Limb (tissue), 2 donors: ENCODE measurements at regions not wholly inside any gene's neighbourhood (a gene's known extent, or its start where the extent isn't known, plus 50 kb on each side); places are given as distances from the start of the nearest gene placed in this dataset.

Experiments used
- DNase-seq, 2 donors: peaks; one replicate each; pipeline ENCODE4 v3.0.0-alpha.2; 2016; ENCODE audit errors: extremely low spot score in 2 of 2

DNA sequence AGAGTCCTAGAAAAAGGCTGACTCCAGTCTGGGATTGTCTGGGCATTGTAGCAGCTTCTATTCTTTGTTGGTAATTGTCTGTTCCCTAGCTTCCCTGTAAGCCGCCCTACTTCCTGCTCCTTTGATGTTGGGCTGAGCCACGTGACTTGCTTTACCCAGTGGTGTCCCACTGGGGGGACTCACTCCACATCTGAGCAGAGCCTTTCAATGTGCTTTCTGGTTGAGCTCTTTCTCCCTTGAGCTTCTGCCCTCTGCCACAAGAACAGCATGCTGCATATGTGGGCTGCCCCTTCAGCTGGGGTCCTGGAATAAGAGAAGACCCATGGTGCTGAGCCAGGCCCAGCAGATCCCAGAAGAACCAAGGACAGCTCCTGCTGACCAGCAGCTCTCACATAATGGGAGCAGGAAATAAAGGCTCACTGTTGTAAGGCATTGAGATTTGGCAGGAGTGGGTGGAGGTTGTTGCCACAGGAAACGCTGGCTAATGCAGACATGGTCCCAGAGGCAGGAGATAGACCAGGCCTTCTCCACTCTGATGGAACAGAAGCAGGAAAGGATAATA is 276.3 kb upstream of the GJB5 start:
- DNase-seq: no peak

DNA sequence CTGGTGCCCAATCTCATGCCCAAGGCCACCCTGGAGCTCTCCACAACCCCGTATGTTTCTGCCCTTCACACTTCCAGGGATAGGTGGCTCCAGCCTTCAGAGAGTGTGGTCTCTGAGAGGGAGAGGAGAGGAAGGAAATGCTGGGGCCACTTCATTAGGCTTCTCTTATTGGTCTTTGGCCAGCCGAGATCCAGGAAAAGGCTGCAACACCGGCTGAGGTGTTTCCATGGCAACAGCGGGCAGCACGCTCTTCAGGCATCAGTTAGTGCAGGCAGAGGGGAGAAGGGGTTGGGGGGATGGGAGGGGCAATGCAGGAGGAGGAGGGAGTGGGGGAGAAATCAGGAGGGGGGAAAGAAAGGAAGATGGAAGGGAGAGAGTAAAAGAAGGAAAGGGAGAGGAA is 275.1 kb upstream of the GJB5 start:
- DNase-seq: peak in 1 of 2 donors; percentile 44

DNA sequence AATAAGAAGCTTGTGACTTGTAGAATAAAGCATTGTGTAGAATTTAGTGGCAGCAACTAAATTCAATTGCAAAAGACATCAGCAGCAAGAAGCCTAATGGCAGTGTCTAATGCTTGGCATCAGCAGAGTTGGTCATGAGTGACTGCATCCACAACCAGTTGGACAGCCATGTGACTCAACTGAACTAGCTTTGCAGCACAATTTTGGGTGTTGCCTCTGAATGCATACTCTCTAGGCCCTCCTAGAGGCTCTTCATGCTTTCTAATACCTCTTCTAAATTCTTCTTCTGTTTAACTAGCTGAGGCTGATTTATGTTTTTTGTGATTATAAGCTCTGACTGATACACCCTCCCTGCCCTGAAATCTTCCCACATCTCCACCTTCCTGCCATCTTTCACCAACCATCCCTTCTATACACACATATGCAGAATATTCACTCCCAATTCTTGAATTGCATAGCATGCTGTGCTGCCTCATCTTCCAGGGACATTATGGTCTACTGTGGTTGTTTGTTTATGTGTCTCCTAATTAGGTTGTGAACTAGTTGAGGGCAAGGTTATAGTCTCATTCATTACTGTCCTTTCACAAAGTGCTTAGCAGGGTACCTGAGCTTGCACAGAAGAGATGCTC is 266.7 kb upstream of the GJB5 start:
- DNase-seq: no peak

DNA sequence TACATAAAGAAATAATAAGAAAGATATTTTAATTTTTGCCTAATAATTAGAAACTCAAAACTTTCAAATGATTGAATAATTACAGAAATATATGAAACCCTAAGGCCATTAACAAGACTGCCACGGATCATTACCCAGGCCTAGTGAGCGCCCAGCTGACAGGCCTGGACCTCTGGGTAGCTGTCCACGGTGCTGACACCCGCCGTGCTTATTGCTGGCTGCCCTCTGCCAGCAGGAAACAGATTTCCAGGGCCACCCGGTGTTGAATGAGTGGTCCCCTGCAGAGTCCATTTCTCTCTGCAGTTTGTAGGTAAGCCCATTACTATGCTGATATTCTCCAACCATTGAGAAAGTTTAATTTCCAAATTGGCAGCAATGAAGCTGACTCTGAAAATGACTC is 254.4 kb upstream of the GJB5 start:
- peak; percentile 16 to 62 for DNase-seq

DNA sequence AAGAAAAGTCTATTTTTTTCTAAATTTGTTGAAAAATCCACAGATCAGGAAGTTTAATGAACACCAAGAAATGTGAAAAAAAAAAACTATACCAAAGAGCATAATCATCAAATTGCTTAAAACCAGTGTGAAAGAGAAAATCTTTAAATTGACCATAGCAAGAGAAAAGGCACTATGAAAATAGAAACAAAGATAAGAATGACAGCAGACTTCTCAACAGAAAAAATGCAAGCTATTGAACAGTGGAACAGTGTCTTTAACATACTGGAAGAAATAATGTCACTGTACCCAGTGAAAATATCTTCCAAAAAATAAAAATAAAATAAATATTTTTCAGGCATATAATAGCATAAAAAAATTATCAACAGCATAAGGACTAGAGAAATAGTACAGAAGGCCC is 243.0 kb upstream of the GJB5 start:
- DNase-seq: no peak

DNA sequence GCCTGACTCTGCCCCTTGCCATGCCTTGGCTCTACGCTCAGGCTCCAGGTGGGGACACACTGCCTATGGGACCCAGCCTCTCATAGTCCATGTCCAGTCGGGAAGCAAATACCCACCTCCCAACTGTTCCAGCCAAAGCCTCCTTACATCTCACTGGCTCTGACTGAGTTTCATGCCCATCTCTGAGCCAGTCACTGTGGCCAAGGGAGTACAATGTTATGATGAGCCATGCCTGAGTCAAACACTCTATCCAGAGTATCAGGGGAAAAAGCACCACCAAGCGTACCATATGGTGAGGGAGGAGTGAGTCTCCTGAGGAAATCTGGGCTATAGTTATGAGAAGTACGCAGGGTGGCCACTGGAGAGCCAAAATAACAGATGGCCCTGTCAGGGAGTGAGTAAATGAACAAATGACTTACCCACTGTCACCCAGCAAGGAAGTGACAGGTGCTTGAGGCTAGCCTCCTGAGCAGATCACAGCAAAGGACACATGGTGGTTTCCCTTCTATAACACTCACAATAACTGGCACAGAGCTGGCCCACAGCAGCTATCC is 236.6 kb upstream of the GJB5 start:
- no peak for DNase-seq

DNA sequence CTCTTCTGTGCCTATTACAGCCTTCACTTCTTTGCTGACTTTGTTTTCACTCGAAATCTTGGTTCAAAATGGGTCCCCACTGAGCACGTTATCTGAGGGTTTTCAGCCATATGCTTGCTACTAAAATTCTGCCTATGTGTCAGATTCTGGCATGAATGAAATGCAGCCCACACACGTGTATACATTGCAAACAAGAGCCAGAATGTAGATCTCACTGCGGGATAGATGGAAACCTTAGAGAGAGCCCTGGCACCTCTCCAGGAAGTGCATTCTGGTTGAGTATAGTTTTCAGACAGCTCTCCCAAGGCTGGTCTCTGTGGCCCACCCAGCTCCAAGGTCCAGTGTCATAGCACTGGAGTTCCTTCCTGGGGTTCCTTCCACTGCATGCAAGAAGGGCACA is 234.7 kb upstream of the GJB5 start:
- DNase-seq: peak in 1 of 2 donors; percentile 13

DNA sequence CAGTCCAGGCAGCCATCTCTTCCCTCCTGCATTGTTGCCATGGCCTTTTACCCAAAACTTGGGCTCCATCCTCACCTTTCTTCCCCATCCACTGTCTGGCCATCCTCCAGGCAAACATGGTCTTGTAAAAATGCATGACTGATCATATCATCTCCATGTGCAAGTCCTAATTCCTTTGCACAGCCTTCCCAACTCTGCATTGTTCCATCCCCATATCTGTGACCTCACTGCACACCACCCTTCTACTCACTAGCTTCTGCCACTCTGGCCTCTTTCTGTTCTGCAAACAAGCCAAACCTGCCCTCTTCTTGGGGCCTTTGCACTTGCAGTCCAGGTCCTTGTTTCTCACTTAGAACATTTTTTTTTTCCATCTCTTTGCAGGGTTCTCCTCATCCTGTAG is 230.1 kb upstream of the GJB5 start:
- no peak for DNase-seq

DNA sequence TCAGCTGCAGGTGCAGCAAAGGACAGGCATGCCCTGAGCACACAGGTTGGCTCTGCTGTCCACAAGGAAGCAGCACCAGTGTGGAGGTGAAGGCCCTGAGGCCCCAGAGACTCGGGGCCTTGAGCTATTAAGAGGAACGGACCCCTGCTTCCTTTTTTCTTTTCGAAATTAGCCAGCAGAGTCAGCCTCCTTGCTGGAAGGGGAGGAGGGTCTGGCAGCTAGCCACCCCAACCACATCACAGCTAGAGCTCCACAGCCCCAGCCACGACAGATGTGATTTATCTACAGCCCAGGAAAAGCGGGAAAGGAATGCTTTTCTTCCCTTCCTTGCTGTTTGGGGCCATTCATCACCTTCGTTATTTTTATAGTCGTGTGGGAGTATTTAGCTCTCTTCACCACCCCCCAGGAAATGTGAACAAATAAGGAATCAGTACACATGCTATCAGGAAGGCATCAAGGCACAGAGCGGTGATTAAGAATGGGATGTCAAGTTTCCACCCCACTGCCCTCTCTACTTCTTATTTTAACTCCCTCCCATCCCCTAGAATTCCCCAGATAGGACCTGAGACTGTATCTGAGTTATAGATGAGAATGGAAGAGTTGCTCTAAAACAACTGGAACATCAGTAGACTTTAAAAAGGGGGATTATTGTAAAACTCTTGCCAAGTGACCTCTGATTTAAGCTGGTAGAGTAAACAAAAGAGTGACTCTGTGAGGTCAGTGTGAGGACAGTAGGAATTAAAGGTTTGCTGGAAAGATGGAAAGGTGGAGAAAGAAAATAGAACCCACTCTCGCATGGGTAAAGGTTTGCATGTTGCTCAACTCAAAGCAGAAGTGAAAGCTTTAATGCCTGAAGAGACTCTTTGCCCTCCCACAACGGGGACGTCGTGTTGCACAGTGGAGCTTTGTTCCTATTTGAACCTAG is 224.7 kb upstream of the GJB5 start:
- peak; percentile 1 to 69 for DNase-seq

DNA sequence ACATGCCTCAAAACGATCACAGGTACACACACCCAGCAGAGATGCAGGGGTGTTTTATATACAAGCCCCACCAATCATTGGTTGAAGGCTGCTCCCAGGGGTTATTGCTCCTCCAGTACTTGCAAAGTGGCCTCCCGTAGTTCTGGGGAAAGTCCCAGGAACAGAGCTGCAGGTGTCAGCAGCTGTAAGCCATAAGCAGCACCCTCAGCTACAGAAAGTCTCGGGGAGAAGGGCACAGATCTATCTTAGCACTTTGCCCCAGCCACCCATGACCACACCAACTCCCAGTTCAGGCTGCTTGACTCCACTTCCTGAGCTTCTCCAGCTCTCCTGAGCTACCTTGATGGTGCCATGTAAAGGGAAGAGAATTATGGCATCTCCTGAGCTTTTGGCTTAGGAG is 222.7 kb upstream of the GJB5 start:
- no peak for DNase-seq

DNA sequence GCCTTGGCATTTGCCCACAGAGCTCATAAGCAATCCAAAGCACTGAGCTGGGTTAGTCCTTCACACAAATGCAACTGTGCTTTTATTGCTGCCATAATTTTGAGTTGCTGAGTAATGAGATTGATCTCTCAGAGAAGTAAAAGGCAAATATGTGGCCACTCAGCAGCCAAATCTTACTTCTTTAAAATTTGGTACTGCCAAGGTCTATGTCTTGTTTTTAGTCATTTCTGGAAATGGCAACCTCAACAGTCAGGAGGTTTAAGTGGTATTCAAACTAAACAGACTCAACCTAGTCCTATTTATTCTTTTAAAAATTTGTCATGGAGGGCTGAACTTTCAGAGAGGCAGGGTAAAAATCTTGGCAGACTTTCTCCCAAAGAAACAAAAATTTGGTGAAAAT is 216.4 kb upstream of the GJB5 start:
- DNase-seq: no peak

DNA sequence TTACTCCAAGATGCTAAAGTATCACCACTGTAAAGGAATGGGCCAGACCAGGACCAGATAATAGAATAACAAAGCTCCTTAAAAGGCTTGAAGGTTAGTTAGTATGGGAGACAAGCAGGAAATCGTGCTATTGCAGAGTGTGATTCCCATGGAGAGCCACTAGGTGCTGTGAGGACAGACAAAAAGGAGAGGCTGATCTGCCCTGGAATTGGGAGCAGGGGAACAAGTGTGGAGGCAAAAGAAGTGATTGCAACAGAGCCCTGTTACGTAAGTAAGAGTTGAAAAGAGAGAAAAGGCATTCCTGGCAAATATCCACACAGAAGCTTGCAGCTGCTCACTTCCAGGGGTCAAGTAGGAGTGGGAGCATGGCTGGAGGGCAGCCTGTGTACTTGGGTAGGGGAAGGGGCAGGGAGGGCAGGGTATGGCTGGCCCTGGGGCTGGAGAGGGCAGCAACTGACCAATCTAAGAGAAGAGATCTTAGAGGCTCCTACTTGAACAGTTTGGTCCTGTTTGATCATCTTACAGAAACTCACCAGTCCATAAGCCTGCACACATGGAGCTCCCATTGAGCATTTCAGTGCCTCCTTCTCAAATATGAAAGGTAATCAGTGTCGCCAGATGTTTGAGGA is 207.7 kb upstream of the GJB5 start:
- no peak for DNase-seq

DNA sequence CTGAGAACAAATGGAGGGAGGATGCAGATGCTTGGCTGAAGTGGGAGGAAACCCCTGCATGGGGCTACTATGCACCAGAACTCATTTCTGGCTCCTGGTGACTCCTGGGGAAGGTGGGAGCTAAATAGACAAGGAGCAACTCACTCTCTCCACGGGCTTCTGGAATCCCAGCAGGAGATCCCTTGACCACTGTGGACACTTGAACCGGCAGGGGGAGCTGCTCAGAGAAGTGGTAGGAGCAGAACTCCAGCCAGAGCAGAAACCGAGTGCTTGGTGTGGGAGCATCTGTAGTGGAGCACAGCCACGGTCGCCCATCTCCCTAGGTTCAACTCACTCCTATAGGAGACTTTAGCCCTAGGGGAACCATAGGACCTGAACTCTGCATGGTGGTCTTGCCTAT is 205.6 kb upstream of the GJB5 start:
- DNase-seq: no peak

DNA sequence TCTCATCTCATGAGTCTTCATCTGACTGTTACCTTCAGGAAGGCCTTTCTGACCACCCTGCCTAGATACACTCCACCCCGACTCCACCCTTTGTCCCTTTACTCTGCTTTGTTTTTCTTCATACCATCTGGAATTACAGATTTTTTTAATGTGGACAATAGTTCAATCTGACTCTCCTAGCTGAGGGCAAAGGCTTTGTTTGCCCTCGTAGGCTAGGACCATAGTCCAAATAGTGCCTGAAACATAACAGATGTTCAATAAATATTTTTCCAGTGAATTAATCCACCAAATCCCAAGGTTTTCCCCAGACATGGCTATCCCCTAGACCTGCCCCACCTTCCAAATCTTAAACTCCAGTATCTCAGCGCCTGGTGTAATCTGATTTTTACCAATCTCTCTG is 176.5 kb upstream of the GJB5 start:
- no peak for DNase-seq

DNA sequence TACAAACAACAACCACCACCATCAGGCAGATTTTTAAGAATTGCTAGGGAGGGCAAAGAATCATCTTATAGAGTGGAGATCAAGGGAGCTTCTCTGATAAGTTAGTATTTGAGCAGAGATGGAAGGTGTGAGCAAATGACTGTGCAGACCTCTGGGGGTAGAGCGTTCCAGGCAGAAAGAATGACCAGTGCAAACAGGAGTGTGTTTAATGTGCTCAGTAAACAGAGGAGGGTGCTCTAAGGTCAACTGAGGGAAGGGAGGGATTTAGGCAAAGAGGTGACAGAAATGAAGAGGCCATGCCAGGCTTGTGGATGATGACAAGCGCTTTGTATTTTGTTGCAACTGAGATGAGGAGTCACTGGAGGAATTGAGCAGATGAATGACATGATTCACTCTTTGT is 172.5 kb upstream of the GJB5 start:
- DNase-seq: no peak

DNA sequence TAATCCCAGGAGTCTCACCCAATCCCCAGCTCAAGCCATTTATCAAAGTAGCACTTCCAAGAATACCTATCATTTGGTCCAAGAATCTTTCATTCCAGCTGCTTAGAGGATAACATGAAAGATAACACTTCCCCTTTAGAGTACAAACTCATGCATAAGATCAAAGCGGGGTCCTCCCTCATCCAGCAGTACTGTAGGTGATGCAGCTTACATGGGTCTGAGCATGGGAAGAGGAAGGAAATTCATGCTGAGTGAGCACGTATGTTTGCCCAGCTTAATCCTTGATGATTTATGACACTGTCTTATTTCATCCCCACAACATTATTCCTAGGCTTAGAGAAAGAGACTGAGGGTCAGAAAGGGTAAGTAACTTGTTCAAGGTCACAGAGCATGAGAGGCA is 167.1 kb upstream of the GJB5 start:
- no peak for DNase-seq

DNA sequence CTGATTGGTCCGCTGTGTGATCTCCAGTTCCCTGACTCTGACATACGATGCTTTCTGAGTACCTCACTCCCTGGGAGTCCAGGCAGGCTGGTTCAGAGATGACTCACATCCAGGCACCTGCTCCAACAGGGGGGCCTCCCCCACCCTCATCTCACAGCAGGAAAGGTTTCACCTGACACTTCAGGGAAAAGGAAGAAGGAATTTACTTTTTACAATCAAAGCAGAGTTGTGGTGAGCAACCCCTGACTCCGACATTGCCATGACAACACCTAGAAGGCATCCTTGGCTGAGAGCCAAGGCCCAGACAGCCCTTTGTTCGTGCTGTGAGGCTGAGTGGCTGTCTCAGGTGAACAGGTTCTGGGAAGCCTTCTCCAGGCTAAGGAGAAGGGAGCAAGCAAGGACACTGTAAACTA is 164.6 kb upstream of the GJB5 start:
- DNase-seq: peak in 1 of 2 donors; percentile 55

DNA sequence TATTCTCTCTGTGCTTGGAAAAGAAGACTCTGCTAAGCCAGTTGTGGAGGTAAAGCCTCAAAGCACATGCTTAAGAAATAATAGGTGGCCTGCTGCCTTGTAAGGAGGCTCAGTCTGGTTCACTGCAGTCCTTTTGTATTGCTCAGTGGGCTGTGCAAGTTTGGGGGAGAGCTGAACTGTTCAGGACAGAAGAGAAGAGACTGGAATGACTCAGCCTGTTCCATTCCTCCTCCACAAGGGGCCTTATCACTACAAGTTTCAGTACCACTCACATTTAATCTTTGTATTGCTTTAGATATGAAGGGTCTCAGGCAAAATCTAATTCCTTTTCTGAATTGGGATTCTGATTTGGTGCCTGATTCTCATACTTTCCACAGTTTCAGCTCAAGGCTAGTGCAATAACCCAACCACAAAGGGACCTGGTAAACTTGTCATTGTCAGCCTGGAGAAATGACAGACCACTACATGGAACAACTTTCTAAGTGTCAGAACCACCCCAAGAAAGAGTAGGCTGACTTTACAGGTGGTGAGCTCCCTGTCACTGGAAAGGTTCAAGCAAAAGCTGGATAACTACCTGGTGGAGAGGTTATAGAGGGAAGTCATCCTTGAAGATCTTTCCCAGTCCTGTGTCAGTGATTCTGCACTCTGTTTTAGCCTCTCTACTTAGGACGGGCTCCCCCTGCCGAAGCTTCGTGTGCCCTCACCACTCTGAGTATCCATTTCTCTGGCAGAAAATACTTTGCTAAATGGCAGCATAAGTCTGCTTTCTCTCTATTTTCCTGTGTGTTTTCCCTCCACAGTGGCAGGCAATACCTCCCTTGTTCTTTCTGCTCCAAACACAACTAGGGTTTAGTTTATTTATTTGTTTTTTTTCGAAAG is 162.9 kb upstream of the GJB5 start:
- no peak for DNase-seq

DNA sequence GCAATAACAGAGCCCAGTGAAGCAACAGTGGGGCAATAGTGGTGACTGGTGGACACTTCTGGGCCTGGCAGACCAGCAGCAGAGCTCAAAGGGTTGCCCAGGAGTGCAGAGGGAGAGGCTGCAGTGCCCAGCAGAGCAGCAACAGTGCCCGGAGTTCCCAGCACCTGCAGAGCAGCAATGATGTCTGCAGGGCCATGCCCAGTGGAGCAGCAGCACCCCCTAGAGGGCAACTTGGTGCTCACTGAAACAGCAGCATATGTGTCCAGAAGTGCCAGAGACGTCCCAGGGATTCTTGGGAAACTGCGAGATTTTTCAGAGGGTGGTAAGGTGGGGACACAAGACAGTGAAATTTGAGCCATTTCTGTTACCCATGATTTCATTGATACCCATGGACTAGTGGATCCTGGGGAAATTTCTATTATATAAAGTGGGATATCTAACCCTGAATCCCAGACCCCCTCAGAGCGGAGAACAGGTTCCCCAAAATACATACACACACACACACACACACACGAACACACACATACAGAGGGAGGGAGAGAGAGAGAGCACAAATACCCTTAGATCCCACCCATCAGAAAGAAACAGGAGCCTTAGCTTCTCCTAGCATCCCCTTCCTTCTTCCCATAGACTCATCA is 156.9 kb upstream of the GJB5 start:
- DNase-seq: peak; percentile 9 to 83

DNA sequence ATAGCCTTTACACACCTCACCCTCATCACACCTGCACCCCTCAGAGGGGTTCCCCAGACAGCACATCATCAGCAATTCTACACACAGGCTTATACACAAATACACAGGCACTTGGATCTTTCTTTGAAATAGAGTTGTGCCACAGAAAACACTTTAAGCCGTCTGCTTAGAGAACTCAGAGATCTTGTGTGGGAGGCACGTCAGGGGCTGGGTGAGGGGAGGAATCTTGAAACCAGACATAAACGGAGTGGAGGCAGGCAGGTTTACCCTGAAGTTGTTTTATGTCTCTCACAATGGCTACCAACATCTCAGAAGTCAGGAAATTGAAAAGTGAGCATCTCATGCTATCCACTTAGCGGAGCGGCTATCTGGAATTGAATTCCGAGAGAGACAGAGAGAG is 151.9 kb upstream of the GJB5 start:
- DNase-seq: no peak
